ENCODE measurements at regions not wholly inside any gene's neighbourhood (a gene's known extent, or its start where the extent isn't known, plus 50 kb on each side); places are given as distances from the start of the nearest gene placed in this dataset.
"Not testable (repeated sequence)": the region's sequence is repeated elsewhere in the genome, so short reads cannot be mapped to it uniquely, and the experiment has no call there.

- no peak for DNase-seq
Measured at GRCh38 chr1:228945885-228946284, 210.6 kb downstream of the RHOU start.

GRCh38 chr1:228949617-228950016 is 214.3 kb downstream of the RHOU start:
- peak in 1 of 2 donors; percentile 32 for DNase-seq

- no peak for DNase-seq
Measured at GRCh38 chr1:228953207-228953606, 217.9 kb downstream of the RHOU start.

- DNase-seq, result not testable (repeated sequence)
Measured at GRCh38 chr1:228953808-228954207, 218.5 kb downstream of the RHOU start.

GRCh38 chr1:228955691-228956090 is 220.4 kb downstream of the RHOU start:
- DNase-seq, result no peak

GRCh38 chr1:228956864-228957263 is 221.6 kb downstream of the RHOU start:
- no peak for DNase-seq

GRCh38 chr1:228957535-228957934 is 222.3 kb downstream of the RHOU start:
- no peak for DNase-seq

- no peak for DNase-seq
Measured at GRCh38 chr1:228958121-228958520, 222.8 kb downstream of the RHOU start.

GRCh38 chr1:228958741-228959140 is 223.5 kb downstream of the RHOU start:
- no peak for DNase-seq

- no peak for DNase-seq
Measured at GRCh38 chr1:228960705-228961104, 225.4 kb downstream of the RHOU start.

- no peak for DNase-seq
Measured at GRCh38 chr1:228961511-228961910, 226.2 kb downstream of the RHOU start.

GRCh38 chr1:228963795-228964177 is 228.5 kb downstream of the RHOU start:
- DNase-seq, result no peak

GRCh38 chr1:228964178-228965089 is 229.2 kb downstream of the RHOU start:
- DNase-seq, result no peak

GRCh38 chr1:228968891-228969606 is 233.8 kb downstream of the RHOU start:
- DNase-seq, result no peak

GRCh38 chr1:228969953-228970800 is 234.9 kb downstream of the RHOU start:
- DNase-seq, result no peak

GRCh38 chr1:228972576-228972975 is 237.3 kb downstream of the RHOU start:
- no peak for DNase-seq

- no peak for DNase-seq
Measured at GRCh38 chr1:228974273-228974672, 239.0 kb downstream of the RHOU start.

GRCh38 chr1:228975238-228975907 is 240.1 kb downstream of the RHOU start:
- no peak for DNase-seq

GRCh38 chr1:228976316-228976715 is 241.0 kb downstream of the RHOU start:
- no peak for DNase-seq

- no peak for DNase-seq
Measured at GRCh38 chr1:228977307-228977706, 242.0 kb downstream of the RHOU start.

GRCh38 chr1:228977741-228978140 is 242.5 kb downstream of the RHOU start:
- DNase-seq, result no peak

GRCh38 chr1:228978484-228979324 is 243.4 kb downstream of the RHOU start:
- DNase-seq, result no peak
